DND-41 (cell line): ENCODE measurements at regions not wholly inside any gene's neighbourhood (a gene's known extent, or its start where the extent isn't known, plus 50 kb on each side); places are given as distances from the start of the nearest gene placed in this dataset.

ENCODE experiments used
- ATAC-seq: fragments of 200-7000 bp; cut with Tn5 transposase; 3 replicates; pipeline ENCODE4 v1.9.1; 2021; ENCODE audit warnings: low read depth; ENCODE audit not compliant: insufficient read depth
- DNase-seq: peaks from one replicate; pipeline ENCODE4 v3.0.0-alpha.2; 2020
- H2AFZ ChIP-seq: 2 replicates; pipeline ENCODE4 v1.6.0; 2012; ENCODE audit warnings: low read depth, low read length
- H3K27ac ChIP-seq: 2 replicates; pipeline ENCODE4 v1.5.1; 2012; ENCODE audit warnings: low read length, inconsistent platforms
- H3K27me3 ChIP-seq: fragments of 200-600 bp; sonication (generic); 2 replicates; pipeline ENCODE4 v1.6.0; 2012; ENCODE audit warnings: low read length, mild to moderate bottlenecking, inconsistent platforms; ENCODE audit not compliant: insufficient read depth, poor library complexity
- H3K36me3 ChIP-seq: 2 replicates; pipeline ENCODE4 v1.5.1; 2012; ENCODE audit warnings: low read length, inconsistent platforms; ENCODE audit not compliant: insufficient read depth
- H3K4me1 ChIP-seq: 2 replicates; pipeline ENCODE4 v1.5.1; 2012; ENCODE audit warnings: mild to moderate bottlenecking, low read length; ENCODE audit not compliant: insufficient read depth
- H3K4me2 ChIP-seq: 2 replicates; pipeline ENCODE4 v1.6.0; 2012; ENCODE audit warnings: mild to moderate bottlenecking, moderate library complexity, low read length, inconsistent platforms; ENCODE audit not compliant: insufficient read depth
- H3K4me3 ChIP-seq, 2 experiments: fragments of 200-600 bp in 1 of 2; shearing (Covaris generic) in 1 of 2; 2 replicates each; pipeline ENCODE4 v1.5.1; 2012 to 2016; ENCODE audit warnings: inconsistent platforms in 2 of 2, low read length in 2 of 2, mild to moderate bottlenecking in 2 of 2, low read depth in 1 of 2, moderate library complexity in 1 of 2
- H3K79me2 ChIP-seq: 2 replicates; pipeline ENCODE4 v1.6.0; 2012; ENCODE audit warnings: low read length, inconsistent platforms; ENCODE audit not compliant: insufficient read depth
- H3K9ac ChIP-seq: 2 replicates; pipeline ENCODE4 v1.6.0; 2012; ENCODE audit warnings: low read depth, mild to moderate bottlenecking, inconsistent platforms, low read length, moderate library complexity
- H3K9me3 ChIP-seq: 2 replicates; pipeline ENCODE4 v1.5.1; 2012; ENCODE audit warnings: low read length, moderate library complexity, mild to moderate bottlenecking, inconsistent platforms; ENCODE audit not compliant: insufficient read depth, severe bottlenecking
- H4K20me1 ChIP-seq: 2 replicates; pipeline ENCODE4 v1.6.0; 2012; ENCODE audit warnings: low read length; ENCODE audit not compliant: insufficient read depth
- EZH2 ChIP-seq: IDR thresholded peaks from 3 replicates; pipeline ENCODE4 v1.6.1; 2012; ENCODE audit warnings: borderline replicate concordance, low read depth, mild to moderate bottlenecking, moderate library complexity, low read length, inconsistent platforms; ENCODE audit not compliant: severe bottlenecking
- TF ChIP-seq, protein P1 (sequence below): IDR thresholded peaks from 2 replicates; pipeline ENCODE4 v1.5.1; 2012; ENCODE audit warnings: borderline replicate concordance, low read length, moderate library complexity, mild to moderate bottlenecking; ENCODE audit not compliant: poor library complexity, severe bottlenecking; ENCODE audit errors: extremely low read depth

DNA sequence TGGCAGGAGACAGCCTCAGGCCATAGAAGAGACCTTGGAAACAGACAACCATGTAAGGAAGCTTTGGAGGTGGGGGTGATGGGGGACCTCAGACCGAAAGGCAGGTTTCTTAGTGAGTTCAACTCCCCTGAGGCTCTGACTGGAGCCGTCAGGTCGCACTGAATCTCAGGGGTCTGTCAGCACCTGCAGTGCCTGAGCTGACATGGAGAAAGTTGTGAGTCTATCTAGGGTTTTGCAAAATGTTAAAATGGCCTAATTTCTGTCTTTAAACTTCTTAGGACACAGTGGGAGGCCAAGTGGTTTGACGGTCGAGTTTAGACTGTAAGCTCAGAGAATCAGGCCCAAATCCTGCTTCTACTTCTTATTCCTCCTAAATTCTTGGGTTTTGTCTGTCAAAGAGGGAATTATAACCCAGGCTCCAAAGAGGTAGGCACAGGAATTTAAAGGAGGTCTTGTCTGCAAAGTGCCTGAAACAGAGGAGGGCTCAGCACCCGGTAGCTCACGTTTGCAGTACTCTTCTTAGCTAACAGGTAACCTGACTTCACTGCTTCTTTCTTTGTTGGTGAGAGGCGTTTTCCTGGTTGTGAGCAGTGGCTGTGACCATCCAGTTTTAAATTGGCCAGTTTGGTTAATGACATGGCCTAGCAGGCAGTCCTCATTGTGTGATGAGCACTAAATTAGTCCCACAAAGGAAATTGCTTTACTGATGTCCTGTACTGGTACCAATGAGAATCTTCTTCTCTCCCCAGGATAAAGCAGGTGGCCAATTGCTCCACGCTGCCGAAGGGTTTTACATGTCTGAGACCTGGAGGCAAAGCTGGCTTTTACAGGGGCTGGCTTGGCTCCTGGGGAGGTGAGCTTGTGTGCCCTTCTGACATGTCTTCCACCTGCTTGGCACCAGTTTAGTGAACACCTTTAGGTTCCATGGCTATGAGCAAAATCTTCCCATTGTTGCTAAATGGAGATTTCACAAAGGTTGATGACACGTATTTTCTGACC, 95.7 kb downstream of the MYCN start:
- H2AFZ ChIP-seq = no peak overlapping the region
- H3K27ac ChIP-seq = no peak overlapping the region

GRCh38 chr2:16034975-16035746, 94.8 kb downstream of the MYCN start:
- no peaks in the 10 kb centered on the region for H3K79me2 ChIP-seq

More for the DNA sequence above, 95.7 kb downstream of the MYCN start:
- no peaks in the 10 kb centered on the region for H3K9me3 ChIP-seq
- TF ChIP-seq, protein P1, sequence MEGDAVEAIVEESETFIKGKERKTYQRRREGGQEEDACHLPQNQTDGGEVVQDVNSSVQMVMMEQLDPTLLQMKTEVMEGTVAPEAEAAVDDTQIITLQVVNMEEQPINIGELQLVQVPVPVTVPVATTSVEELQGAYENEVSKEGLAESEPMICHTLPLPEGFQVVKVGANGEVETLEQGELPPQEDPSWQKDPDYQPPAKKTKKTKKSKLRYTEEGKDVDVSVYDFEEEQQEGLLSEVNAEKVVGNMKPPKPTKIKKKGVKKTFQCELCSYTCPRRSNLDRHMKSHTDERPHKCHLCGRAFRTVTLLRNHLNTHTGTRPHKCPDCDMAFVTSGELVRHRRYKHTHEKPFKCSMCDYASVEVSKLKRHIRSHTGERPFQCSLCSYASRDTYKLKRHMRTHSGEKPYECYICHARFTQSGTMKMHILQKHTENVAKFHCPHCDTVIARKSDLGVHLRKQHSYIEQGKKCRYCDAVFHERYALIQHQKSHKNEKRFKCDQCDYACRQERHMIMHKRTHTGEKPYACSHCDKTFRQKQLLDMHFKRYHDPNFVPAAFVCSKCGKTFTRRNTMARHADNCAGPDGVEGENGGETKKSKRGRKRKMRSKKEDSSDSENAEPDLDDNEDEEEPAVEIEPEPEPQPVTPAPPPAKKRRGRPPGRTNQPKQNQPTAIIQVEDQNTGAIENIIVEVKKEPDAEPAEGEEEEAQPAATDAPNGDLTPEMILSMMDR = no peak
- TF ChIP-seq EZH2 = no peak
- H4K20me1 ChIP-seq = no peaks in the 10 kb centered on the region
- H3K9ac ChIP-seq = no peak overlapping the region
- no peaks in the 10 kb centered on the region for H3K27me3 ChIP-seq
- no peaks in the 10 kb centered on the region for H3K4me1 ChIP-seq
- H3K79me2 ChIP-seq = no peaks in the 10 kb centered on the region
- no peaks in the 10 kb centered on the region for H3K36me3 ChIP-seq
- DNase-seq (no peak), ATAC-seq (no peak)
- no peak overlapping the region for H3K4me2 ChIP-seq
- H3K4me3 ChIP-seq = no peak overlapping the region

DNA sequence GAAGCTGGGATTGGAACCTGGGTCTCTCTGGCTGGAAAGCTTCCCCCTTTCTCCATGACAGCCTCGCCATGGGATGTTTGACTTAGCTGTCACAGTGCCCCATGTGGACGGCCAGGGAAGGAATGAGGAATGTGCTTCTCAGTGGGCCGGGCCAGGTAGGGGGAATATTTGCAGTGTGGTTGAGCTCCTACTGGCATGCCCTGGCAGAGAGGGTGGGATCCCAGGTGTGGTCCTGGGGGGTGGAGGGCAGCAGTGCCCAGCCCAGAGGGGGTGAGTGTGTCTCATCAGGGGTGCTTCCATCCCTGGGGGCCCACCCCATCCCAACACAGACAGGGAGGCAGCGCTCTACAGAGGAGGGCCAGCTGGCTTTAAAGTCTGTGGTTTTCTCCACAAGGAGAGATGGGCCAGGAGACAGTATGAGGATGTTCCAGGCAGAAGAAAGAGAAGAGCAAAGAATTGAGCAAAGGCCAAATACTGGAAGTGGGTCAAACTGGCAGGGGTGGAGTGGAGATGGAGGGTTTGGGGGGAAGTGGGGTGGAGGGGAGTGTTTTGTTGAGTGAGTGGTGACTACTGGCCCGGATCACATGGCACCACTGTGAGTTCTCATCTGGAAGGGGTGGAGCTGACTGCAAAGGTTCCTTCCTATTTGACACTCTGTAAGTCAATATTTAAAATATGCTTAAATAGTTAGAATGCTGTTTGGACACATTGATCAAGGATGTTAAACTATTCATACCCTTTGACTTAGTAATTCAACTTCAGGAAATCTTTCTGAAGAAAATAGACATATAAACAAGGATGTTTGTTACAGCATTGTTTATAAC, 94.0 kb downstream of the MYCN start:
- no peak for ATAC-seq
- H3K4me2 ChIP-seq = no peak overlapping the region
- H3K9ac ChIP-seq = no peak overlapping the region
- no peaks in the 10 kb centered on the region for H3K27me3 ChIP-seq
- H3K27ac ChIP-seq = no peak overlapping the region
- TF ChIP-seq, protein P1 = no peak
- TF ChIP-seq EZH2 = no peak
- DNase-seq = no peak
- H4K20me1 ChIP-seq = no peaks in the 10 kb centered on the region
- no peaks in the 10 kb centered on the region for H3K36me3 ChIP-seq
- no peaks in the 10 kb centered on the region for H3K9me3 ChIP-seq
- H3K4me1 ChIP-seq = no peaks in the 10 kb centered on the region
- H3K4me3 ChIP-seq = no peak overlapping the region
- no peaks in the 10 kb centered on the region for H3K79me2 ChIP-seq
- H2AFZ ChIP-seq = no peak overlapping the region

More at GRCh38 chr2:16034975-16035746, 94.8 kb downstream of the MYCN start:
- no peak overlapping the region for H3K4me3 ChIP-seq
- DNase-seq (no peak), ATAC-seq (no peak)
- H3K36me3 ChIP-seq = no peaks in the 10 kb centered on the region
- no peaks in the 10 kb centered on the region for H3K27me3 ChIP-seq
- no peak for TF ChIP-seq EZH2
- TF ChIP-seq, protein P1 = no peak
- no peaks in the 10 kb centered on the region for H3K9me3 ChIP-seq
- no peaks in the 10 kb centered on the region for H4K20me1 ChIP-seq
- H3K9ac ChIP-seq = no peak overlapping the region
- no peak overlapping the region for H2AFZ ChIP-seq
- no peak overlapping the region for H3K4me2 ChIP-seq
- H3K4me1 ChIP-seq = no peaks in the 10 kb centered on the region
- no peak overlapping the region for H3K27ac ChIP-seq
